HFFc6 (cell line): ENCODE measurements at regions not wholly inside any gene's neighbourhood (a gene's known extent, or its start where the extent isn't known, plus 50 kb on each side); places are given as distances from the start of the nearest gene placed in this dataset.

Experiments
- DNase-seq: peaks from one replicate; pipeline ENCODE4 v3.0.0-alpha.2; 2018
- H3K27ac Mint-ChIP-seq: 2 replicates; pipeline ENCODE4 v1.8.0; 2020; ENCODE audit warnings: mild to moderate bottlenecking, mixed read lengths
- H3K27me3 Mint-ChIP-seq: 2 replicates; pipeline ENCODE4 v1.8.0; 2021; ENCODE audit warnings: mild to moderate bottlenecking, moderate library complexity, mixed read lengths; ENCODE audit not compliant: insufficient read depth
- H3K36me3 Mint-ChIP-seq: 2 replicates; pipeline ENCODE4 v1.8.0; 2021; ENCODE audit warnings: low read depth, mixed read lengths
- H3K4me1 Mint-ChIP-seq: 2 replicates; pipeline ENCODE4 v1.8.0; 2020; ENCODE audit warnings: low read depth, mixed read lengths
- H3K4me3 Mint-ChIP-seq: 2 replicates; pipeline ENCODE4 v1.8.0; 2020; ENCODE audit warnings: mild to moderate bottlenecking, moderate library complexity, mixed read lengths
- H3K9me3 Mint-ChIP-seq: 2 replicates; pipeline ENCODE4 v1.8.0; 2020; ENCODE audit warnings: mild to moderate bottlenecking, mixed read lengths
- CTCF ChIP-seq: fragments of 200-600 bp; sonication (generic); IDR thresholded peaks from 2 replicates; pipeline ENCODE4 v1.5.0; 2021; ENCODE audit warnings: antibody characterized with exemption, mild to moderate bottlenecking

GRCh38 chr20:60125513-60125912, 167.3 kb downstream of the CDH26 start:
- H3K27me3 Mint-ChIP-seq, result peaks cover 13% of the 10 kb centered on the region

GRCh38 chr20:60126975-60127374, 168.8 kb downstream of the CDH26 start:
- no peak overlapping the region for H3K27ac Mint-ChIP-seq
- H3K27me3 Mint-ChIP-seq, result peaks cover 18% of the 10 kb centered on the region
- TF ChIP-seq CTCF, result no peak
- DNase-seq, result no peak
- no peak overlapping the region for H3K4me3 Mint-ChIP-seq
- H3K4me1 Mint-ChIP-seq, result no peaks in the 10 kb centered on the region
- no peaks in the 10 kb centered on the region for H3K9me3 Mint-ChIP-seq
- no peaks in the 10 kb centered on the region for H3K36me3 Mint-ChIP-seq

More at GRCh38 chr20:60125513-60125912, 167.3 kb downstream of the CDH26 start:
- Mint-ChIP-seq H3K9me3 (no peaks in the 10 kb centered on the region), H3K36me3 (no peaks in the 10 kb centered on the region), H3K27ac (no peak overlapping the region), H3K4me3 (no peak overlapping the region), H3K4me1 (no peaks in the 10 kb centered on the region)
- no peak for TF ChIP-seq CTCF
- no peak for DNase-seq

GRCh38 chr20:60131375-60131774, 173.2 kb downstream of the CDH26 start:
- Mint-ChIP-seq H3K27me3 (peaks cover 24% of the 10 kb centered on the region), H3K4me3 (no peak overlapping the region)

GRCh38 chr20:60132162-60132826, 174.1 kb downstream of the CDH26 start:
- H3K27me3 Mint-ChIP-seq, result peaks cover 24% of the 10 kb centered on the region
- DNase-seq, result no peak
- no peaks in the 10 kb centered on the region for H3K9me3 Mint-ChIP-seq
- no peak overlapping the region for H3K27ac Mint-ChIP-seq
- H3K4me3 Mint-ChIP-seq, result no peak overlapping the region
- no peaks in the 10 kb centered on the region for H3K36me3 Mint-ChIP-seq
- H3K4me1 Mint-ChIP-seq, result no peaks in the 10 kb centered on the region
- TF ChIP-seq CTCF, result no peak

More at GRCh38 chr20:60131375-60131774, 173.2 kb downstream of the CDH26 start:
- DNase-seq, result no peak
- no peak overlapping the region for H3K27ac Mint-ChIP-seq
- TF ChIP-seq CTCF, result no peak
- no peaks in the 10 kb centered on the region for H3K4me1 Mint-ChIP-seq
- no peaks in the 10 kb centered on the region for H3K9me3 Mint-ChIP-seq
- no peaks in the 10 kb centered on the region for H3K36me3 Mint-ChIP-seq

GRCh38 chr20:60132827-60133670, 174.8 kb downstream of the CDH26 start:
- Mint-ChIP-seq H3K27me3 (peaks cover 21% of the 10 kb centered on the region), H3K4me1 (no peaks in the 10 kb centered on the region), H3K36me3 (no peaks in the 10 kb centered on the region), H3K4me3 (no peak overlapping the region), H3K9me3 (no peaks in the 10 kb centered on the region), H3K27ac (no peak overlapping the region)
- TF ChIP-seq CTCF, result no peak
- DNase-seq, result no peak
